ENCODE measurements at regions not wholly inside any gene's neighbourhood (a gene's known extent, or its start where the extent isn't known, plus 50 kb on each side); places are given as distances from the start of the nearest gene placed in this dataset.

GRCh38 chr20:4549711-4550259, 136.5 kb upstream of the PRNP start:
- TF ChIP-seq CTCF (IDR thresholded peaks at IDR 0.05) (no peak), POLR2A (IDR thresholded peaks at IDR 0.05) (no peak)
